ENCODE measurements at regions not wholly inside any gene's neighbourhood (a gene's known extent, or its start where the extent isn't known, plus 50 kb on each side); places are given as distances from the start of the nearest gene placed in this dataset.

DNA sequence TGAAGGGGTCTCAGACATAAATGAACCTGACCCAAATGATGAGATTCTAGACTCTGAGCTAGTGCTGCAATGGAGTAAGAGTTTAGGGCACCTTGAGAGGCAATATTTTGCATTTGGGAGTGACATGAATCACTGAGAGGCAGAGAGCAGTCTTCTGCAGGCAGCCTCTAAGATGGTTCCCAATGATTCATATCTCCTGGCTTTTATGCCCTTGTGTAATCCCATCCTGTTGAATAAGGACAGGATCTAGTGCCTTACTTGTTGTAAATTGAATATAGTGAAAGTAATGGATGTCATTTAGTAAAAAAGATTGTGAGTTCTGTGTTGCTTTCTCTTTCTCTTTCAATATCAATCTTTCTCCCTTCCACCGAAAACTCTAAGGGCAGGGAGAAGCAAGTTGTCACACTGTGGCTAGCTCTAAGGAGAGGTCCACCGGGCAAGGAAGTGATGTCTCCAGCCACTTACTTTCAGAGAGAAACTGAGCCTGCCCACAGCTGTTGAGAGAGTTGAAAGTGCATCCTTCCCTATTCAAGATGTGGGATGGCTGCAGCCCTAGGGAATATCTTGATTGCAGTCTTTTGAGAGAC is 144.7 kb downstream of the TRIB2 start:
- TF ChIP-seq, protein P1, sequence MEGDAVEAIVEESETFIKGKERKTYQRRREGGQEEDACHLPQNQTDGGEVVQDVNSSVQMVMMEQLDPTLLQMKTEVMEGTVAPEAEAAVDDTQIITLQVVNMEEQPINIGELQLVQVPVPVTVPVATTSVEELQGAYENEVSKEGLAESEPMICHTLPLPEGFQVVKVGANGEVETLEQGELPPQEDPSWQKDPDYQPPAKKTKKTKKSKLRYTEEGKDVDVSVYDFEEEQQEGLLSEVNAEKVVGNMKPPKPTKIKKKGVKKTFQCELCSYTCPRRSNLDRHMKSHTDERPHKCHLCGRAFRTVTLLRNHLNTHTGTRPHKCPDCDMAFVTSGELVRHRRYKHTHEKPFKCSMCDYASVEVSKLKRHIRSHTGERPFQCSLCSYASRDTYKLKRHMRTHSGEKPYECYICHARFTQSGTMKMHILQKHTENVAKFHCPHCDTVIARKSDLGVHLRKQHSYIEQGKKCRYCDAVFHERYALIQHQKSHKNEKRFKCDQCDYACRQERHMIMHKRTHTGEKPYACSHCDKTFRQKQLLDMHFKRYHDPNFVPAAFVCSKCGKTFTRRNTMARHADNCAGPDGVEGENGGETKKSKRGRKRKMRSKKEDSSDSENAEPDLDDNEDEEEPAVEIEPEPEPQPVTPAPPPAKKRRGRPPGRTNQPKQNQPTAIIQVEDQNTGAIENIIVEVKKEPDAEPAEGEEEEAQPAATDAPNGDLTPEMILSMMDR (optimal IDR thresholded peaks at IDR 0.05 in 1 of 3, IDR thresholded peaks at IDR 0.05 in 1 of 3, conservative IDR thresholded peaks at IDR 0.05 in 1 of 3; ENCODE audit: extremely low read depth in 1 of 3, insufficient read depth in 2 of 3, low read length in 3 of 3): no peak
- TF ChIP-seq EZH2 (IDR thresholded peaks at IDR 0.05; ENCODE audit: low read length): no peak
